HEK293 (cell line): ENCODE measurements at regions not wholly inside any gene's neighbourhood (a gene's known extent, or its start where the extent isn't known, plus 50 kb on each side); places are given as distances from the start of the nearest gene placed in this dataset.

Experiments
- ZBTB1 ChIP-seq: fragments of 450-650 bp; formaldehyde crosslinking; IDR thresholded peaks from 2 replicates; pipeline ENCODE4 v1.5.1; 2016; ENCODE audit warnings: missing biosample characterization, missing genetic modification characterization
- ZNF639 ChIP-seq: fragments of 450-650 bp; formaldehyde crosslinking; IDR thresholded peaks from 2 replicates; pipeline ENCODE4 v1.5.1; 2016; ENCODE audit warnings: missing biosample characterization, missing genetic modification characterization
- TF ChIP-seq, protein P1 (sequence below): fragments of 450-650 bp; formaldehyde crosslinking; IDR thresholded peaks from 2 replicates; pipeline ENCODE4 v1.5.1; 2016; ENCODE audit warnings: missing biosample characterization, missing genetic modification characterization

DNA sequence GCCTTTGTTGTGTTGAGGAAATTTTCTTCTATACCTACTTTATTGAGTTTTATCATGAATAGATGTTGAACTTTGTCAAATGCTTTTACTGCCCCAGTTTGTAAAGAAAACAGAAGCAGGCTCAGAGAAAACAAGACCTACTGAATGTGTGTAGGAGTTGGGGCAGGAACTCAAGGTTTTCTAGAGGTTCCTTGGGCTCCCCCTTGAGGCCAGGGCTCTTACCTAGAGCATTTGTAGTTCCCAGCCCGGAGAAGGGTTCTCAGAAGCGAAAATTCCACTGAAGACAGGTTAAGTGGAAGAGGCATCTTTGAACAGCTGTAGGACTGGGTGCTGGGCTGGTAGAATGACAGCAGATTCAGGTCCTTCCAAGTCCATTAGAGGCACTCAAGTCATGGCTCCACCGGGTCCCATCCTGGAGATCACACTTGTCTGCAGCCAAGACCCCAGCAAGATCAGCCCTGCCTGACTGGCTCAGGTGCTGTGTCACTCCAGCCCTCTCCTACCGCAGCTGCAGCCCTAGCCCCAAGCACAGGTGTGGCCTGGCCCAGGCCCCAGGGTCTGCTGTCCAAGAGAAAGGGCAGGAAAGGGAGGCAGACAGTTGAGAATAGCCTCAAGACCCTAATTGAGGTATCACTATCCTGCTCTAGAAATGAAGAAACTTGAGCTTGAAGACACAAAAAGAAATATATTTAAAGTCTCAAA is 425.5 kb downstream of the PCDH20 start:
- TF ChIP-seq, protein P1, sequence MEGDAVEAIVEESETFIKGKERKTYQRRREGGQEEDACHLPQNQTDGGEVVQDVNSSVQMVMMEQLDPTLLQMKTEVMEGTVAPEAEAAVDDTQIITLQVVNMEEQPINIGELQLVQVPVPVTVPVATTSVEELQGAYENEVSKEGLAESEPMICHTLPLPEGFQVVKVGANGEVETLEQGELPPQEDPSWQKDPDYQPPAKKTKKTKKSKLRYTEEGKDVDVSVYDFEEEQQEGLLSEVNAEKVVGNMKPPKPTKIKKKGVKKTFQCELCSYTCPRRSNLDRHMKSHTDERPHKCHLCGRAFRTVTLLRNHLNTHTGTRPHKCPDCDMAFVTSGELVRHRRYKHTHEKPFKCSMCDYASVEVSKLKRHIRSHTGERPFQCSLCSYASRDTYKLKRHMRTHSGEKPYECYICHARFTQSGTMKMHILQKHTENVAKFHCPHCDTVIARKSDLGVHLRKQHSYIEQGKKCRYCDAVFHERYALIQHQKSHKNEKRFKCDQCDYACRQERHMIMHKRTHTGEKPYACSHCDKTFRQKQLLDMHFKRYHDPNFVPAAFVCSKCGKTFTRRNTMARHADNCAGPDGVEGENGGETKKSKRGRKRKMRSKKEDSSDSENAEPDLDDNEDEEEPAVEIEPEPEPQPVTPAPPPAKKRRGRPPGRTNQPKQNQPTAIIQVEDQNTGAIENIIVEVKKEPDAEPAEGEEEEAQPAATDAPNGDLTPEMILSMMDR (tag by site-specific recombination) = no peak
- TF ChIP-seq ZNF639 (no peak), ZBTB1 (tag by site-specific recombination) (no peak)
